Endodermal cell (in vitro differentiated cells): ENCODE measurements at regions not wholly inside any gene's neighbourhood (a gene's known extent, or its start where the extent isn't known, plus 50 kb on each side); places are given as distances from the start of the nearest gene placed in this dataset.

ENCODE experiments used
- DNase-seq: peaks from one replicate; pipeline ENCODE4 v3.0.0-alpha.2; 2017
- H3K27ac ChIP-seq: 2 replicates; pipeline ENCODE4 v1.5.1; 2013; ENCODE audit warnings: mild to moderate bottlenecking, low read depth, low read length, moderate library complexity
- H3K27me3 ChIP-seq: 2 replicates; pipeline ENCODE4 v1.6.1; 2013; ENCODE audit warnings: mild to moderate bottlenecking, low read length, moderate library complexity; ENCODE audit not compliant: insufficient read depth, control insufficient read depth, poor library complexity, severe bottlenecking
- H3K36me3 ChIP-seq: 2 replicates; pipeline ENCODE4 v1.7.0; 2013; ENCODE audit warnings: mild to moderate bottlenecking, low read length, moderate library complexity; ENCODE audit not compliant: control insufficient read depth, insufficient read depth
- H3K4me1 ChIP-seq: one replicate; pipeline ENCODE4 v1.7.0; 2013; ENCODE audit warnings: low read length; ENCODE audit not compliant: control insufficient read depth, insufficient read depth
- H3K4me3 ChIP-seq: 2 replicates; pipeline ENCODE4 v1.5.1; 2013; ENCODE audit warnings: mild to moderate bottlenecking, low read length, moderate library complexity
- H3K9ac ChIP-seq: 2 replicates; pipeline ENCODE4 v1.6.1; 2013; ENCODE audit warnings: mild to moderate bottlenecking, low read length, moderate library complexity; ENCODE audit not compliant: poor library complexity, severe bottlenecking; ENCODE audit errors: extremely low read depth
- H3K9me3 ChIP-seq: 2 replicates; pipeline ENCODE4 v1.6.1; 2013; ENCODE audit warnings: mild to moderate bottlenecking, low read length, moderate library complexity; ENCODE audit not compliant: control insufficient read depth
- H3K27ac Mint-ChIP-seq: 2 replicates; pipeline ENCODE4 v1.8.0; 2020; ENCODE audit warnings: mixed read lengths
- H3K27me3 Mint-ChIP-seq: 2 replicates; pipeline ENCODE4 v1.8.0; 2021; ENCODE audit warnings: mild to moderate bottlenecking, mixed read lengths; ENCODE audit not compliant: insufficient read depth
- H3K36me3 Mint-ChIP-seq: 2 replicates; pipeline ENCODE4 v1.8.0; 2020; ENCODE audit warnings: low read depth, mixed read lengths
- H3K4me1 Mint-ChIP-seq: 2 replicates; pipeline ENCODE4 v1.8.0; 2020; ENCODE audit warnings: mixed read lengths
- H3K4me3 Mint-ChIP-seq: 2 replicates; pipeline ENCODE4 v1.8.0; 2020; ENCODE audit warnings: mild to moderate bottlenecking, moderate library complexity, mixed read lengths
- H3K9me3 Mint-ChIP-seq: 2 replicates; pipeline ENCODE4 v1.8.0; 2020; ENCODE audit warnings: mild to moderate bottlenecking, mixed read lengths
- CTCF ChIP-seq: fragments of 200-600 bp; sonication (generic); conservative IDR thresholded peaks from 2 replicates; pipeline ENCODE4 v1.5.0; 2021; ENCODE audit warnings: antibody characterized with exemption, mild to moderate bottlenecking
- WGBS, 2 experiments: methylation state at CpG; one replicate each; pipeline versions ENCODE4 v1.1.5 to v1.1.7; 2013; ENCODE audit warnings: missing lambda C conversion rate in 2 of 2, mixed read lengths in 1 of 2; ENCODE audit not compliant: insufficient coverage in 1 of 2, insufficient read length in 1 of 2; 5-methylcytosine and 5-hydroxymethylcytosine counted together

- 92 to 94% methylated on average over 5 to 7 of the region's 7 CpGs for WGBS, 2 experiments
- Mint-ChIP-seq H3K27ac (no peak overlapping the region), H3K9me3 (no peaks in the 10 kb centered on the region), H3K4me1 (peaks cover 23% of the 10 kb centered on the region), H3K4me3 (no peak overlapping the region), H3K36me3 (no peaks in the 10 kb centered on the region), H3K27me3 (no peaks in the 10 kb centered on the region)
- Histone ChIP-seq H3K27me3 (no peaks in the 10 kb centered on the region), H3K4me3 (no peak overlapping the region), H3K36me3 (no peaks in the 10 kb centered on the region), H3K27ac (no peak overlapping the region), H3K9me3 (no peaks in the 10 kb centered on the region), H3K4me1 (peaks cover 5% of the 10 kb centered on the region), H3K9ac (no peak overlapping the region)
- TF ChIP-seq CTCF: no peak
- DNase-seq: no peak
These were observed 737.7 kb downstream of the TLE1 start for GRCh38 chr9:80951675-80952074.

DNA sequence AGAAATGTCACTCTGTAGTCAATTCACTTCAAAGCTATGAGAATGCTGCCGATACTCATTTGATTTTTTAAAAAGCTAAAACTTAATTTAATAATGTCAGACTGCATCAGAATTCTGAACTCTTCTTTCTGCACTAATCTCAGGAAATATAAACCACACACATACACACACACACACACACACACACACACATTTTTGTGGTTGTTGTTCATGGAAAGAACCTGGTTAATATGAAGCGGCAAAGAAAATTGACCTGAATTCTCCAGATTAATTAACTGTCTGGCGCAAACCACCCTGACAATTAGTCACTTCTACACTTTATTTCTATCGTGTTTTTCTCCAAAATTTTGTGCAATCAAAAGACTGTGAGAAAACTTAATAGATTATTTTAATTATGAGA lies 740.5 kb downstream of the TLE1 start:
- Histone ChIP-seq H3K4me1 (peaks cover 5% of the 10 kb centered on the region), H3K9ac (no peak overlapping the region), H3K9me3 (no peaks in the 10 kb centered on the region), H3K27me3 (no peaks in the 10 kb centered on the region), H3K27ac (no peak overlapping the region), H3K36me3 (no peaks in the 10 kb centered on the region), H3K4me3 (no peak overlapping the region)
- Mint-ChIP-seq H3K27ac (no peak overlapping the region), H3K4me1 (peaks cover 35% of the 10 kb centered on the region), H3K4me3 (no peak overlapping the region), H3K27me3 (no peaks in the 10 kb centered on the region), H3K36me3 (no peaks in the 10 kb centered on the region), H3K9me3 (no peaks in the 10 kb centered on the region)
- no peak for TF ChIP-seq CTCF
- no peak for DNase-seq
- WGBS, 2 experiments: 97 to 100% methylated on average over 1 to 4 of the region's 4 CpGs

DNA sequence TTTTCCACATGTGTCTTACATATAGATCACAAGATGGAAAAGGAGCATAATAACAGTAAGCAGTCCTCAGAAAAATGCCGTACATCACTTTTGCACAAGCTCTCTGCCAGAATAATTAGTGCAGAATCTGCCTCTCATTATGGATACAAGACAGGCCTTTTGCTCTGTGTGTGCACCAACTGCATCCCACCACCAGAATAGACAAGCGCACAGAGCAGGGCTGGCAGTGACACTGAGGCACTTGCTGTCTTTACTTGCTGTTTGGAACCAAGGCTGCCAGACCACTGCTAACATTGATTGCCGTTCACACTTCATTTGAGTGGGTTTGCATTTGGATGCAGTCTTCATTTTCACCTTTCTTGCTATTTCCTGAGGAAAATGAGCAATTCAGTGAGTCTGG lies 741.3 kb downstream of the TLE1 start:
- Mint-ChIP-seq H3K36me3 (no peaks in the 10 kb centered on the region), H3K27ac (no peak overlapping the region), H3K4me1 (peaks cover 35% of the 10 kb centered on the region), H3K4me3 (no peak overlapping the region), H3K9me3 (no peaks in the 10 kb centered on the region), H3K27me3 (no peaks in the 10 kb centered on the region)
- WGBS, 2 experiments: 83 to 88% methylated on average over 1 to 3 of the region's 3 CpGs
- Histone ChIP-seq H3K4me1 (peaks cover 5% of the 10 kb centered on the region), H3K27ac (no peak overlapping the region), H3K27me3 (no peaks in the 10 kb centered on the region), H3K36me3 (no peaks in the 10 kb centered on the region), H3K4me3 (no peak overlapping the region), H3K9me3 (no peaks in the 10 kb centered on the region), H3K9ac (no peak overlapping the region)
- peak; percentile 44 for DNase-seq
- TF ChIP-seq CTCF: peak; percentile 33
